ENCODE measurements at regions not wholly inside any gene's neighbourhood (a gene's known extent, or its start where the extent isn't known, plus 50 kb on each side); places are given as distances from the start of the nearest gene placed in this dataset.

DNA sequence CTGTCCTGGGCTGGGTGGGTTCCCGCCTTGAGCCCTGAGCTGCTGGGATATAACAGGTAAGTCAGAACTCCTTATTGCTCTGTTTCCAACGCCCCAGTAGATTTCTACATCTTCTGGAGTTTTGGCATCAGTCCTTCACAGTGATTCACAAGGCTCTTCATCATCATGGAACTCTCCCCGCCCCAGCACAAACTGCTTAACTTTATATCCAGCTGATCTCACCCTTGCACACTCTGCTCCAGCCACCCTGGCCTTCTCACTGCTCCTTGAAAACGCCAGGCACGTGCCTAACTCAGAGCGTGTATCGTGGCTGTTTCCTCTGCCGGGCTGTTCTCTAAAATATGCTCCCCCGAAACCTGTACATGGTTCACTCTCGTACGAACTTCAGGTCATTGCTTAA lies 264.9 kb downstream of the NOVA1 start:
- H2AFZ ChIP-seq (ENCODE audit: low read length), result no peak overlapping the region
- DNase-seq (ENCODE audit: insufficient read length, low spot score, missing footprints), result no peak
- no peak overlapping the region for H3K4me3 ChIP-seq (ENCODE audit: insufficient read depth, low read length)
- TF ChIP-seq, protein P1, sequence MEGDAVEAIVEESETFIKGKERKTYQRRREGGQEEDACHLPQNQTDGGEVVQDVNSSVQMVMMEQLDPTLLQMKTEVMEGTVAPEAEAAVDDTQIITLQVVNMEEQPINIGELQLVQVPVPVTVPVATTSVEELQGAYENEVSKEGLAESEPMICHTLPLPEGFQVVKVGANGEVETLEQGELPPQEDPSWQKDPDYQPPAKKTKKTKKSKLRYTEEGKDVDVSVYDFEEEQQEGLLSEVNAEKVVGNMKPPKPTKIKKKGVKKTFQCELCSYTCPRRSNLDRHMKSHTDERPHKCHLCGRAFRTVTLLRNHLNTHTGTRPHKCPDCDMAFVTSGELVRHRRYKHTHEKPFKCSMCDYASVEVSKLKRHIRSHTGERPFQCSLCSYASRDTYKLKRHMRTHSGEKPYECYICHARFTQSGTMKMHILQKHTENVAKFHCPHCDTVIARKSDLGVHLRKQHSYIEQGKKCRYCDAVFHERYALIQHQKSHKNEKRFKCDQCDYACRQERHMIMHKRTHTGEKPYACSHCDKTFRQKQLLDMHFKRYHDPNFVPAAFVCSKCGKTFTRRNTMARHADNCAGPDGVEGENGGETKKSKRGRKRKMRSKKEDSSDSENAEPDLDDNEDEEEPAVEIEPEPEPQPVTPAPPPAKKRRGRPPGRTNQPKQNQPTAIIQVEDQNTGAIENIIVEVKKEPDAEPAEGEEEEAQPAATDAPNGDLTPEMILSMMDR (IDR thresholded peaks at IDR 0.05; ENCODE audit: extremely low read depth, low read depth, low read length), result no peak
- H3K9me3 ChIP-seq (ENCODE audit: low read depth, low read length), result peaks cover 4% of the 10 kb centered on the region
- H3K27ac ChIP-seq (ENCODE audit: low read depth, low read length), result no peak overlapping the region
- no peaks in the 10 kb centered on the region for H3K79me2 ChIP-seq (ENCODE audit: insufficient read depth, low read length)
- H3K36me3 ChIP-seq (ENCODE audit: insufficient read depth, low read length), result no peaks in the 10 kb centered on the region
- H3K27me3 ChIP-seq (ENCODE audit: insufficient read depth, low read length), result no peaks in the 10 kb centered on the region
- H4K20me1 ChIP-seq (ENCODE audit: insufficient read depth, low read length), result no peaks in the 10 kb centered on the region
- H3K4me2 ChIP-seq (ENCODE audit: insufficient read depth, low read length), result no peak overlapping the region
- H3K4me1 ChIP-seq (ENCODE audit: insufficient read depth, low read length), result no peaks in the 10 kb centered on the region

DNA sequence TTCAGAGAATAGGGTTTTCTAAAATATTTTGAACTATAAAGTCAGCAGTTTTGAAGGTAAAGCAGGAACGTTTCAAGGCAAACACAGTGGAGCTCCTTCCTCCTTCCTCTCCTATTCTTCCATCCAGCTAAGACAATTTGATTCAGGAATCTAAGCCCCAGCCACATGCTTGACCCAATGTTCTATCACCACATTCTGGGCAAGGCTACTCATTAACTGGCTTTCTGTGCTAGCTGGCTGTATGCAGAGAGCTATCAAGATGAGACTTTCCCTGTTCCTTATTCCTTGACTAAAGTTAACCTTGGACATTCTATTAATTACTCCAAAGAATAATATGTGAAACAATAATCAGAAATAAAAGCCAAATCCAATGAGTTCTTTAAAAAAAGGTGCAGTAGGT lies 266.9 kb downstream of the NOVA1 start:
- TF ChIP-seq, protein P1 (IDR thresholded peaks at IDR 0.05; ENCODE audit: extremely low read depth, low read depth, low read length), result no peak
- no peaks in the 10 kb centered on the region for H3K4me1 ChIP-seq (ENCODE audit: insufficient read depth, low read length)
- no peak for DNase-seq (ENCODE audit: insufficient read length, low spot score, missing footprints)

DNA sequence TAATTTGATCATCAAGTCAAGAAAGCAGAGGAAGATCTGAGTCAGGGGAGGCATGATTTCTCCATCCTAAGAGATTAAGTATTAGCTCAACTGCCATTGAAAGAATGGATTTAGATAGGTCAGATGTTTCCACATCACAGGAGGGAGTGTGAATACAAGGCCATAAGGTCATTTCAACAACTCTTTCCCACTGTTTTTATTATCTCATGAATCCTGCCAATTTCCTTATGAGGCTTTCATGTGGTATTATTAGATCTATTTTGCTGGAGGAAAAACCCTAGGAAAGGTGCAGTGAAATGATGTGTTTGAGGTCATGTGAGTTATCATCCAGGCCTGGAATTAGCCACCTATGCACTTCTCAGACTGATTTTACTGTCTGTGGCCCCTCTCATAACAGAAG lies 269.0 kb downstream of the NOVA1 start:
- Histone ChIP-seq H2AFZ (ENCODE audit: low read length) (no peak overlapping the region), H3K36me3 (ENCODE audit: insufficient read depth, low read length) (no peaks in the 10 kb centered on the region), H4K20me1 (ENCODE audit: insufficient read depth, low read length) (no peaks in the 10 kb centered on the region), H3K4me1 (ENCODE audit: insufficient read depth, low read length) (no peaks in the 10 kb centered on the region), H3K4me3 (ENCODE audit: insufficient read depth, low read length) (no peak overlapping the region), H3K27me3 (ENCODE audit: insufficient read depth, low read length) (no peaks in the 10 kb centered on the region), H3K27ac (ENCODE audit: low read depth, low read length) (no peak overlapping the region), H3K9me3 (ENCODE audit: low read depth, low read length) (peaks cover 4% of the 10 kb centered on the region), H3K79me2 (ENCODE audit: insufficient read depth, low read length) (no peaks in the 10 kb centered on the region), H3K4me2 (ENCODE audit: insufficient read depth, low read length) (no peak overlapping the region)
- no peak for DNase-seq (ENCODE audit: insufficient read length, low spot score, missing footprints)
- TF ChIP-seq, protein P1 (IDR thresholded peaks at IDR 0.05; ENCODE audit: extremely low read depth, low read depth, low read length), result no peak

More for the DNA sequence above, 266.9 kb downstream of the NOVA1 start:
- Histone ChIP-seq H3K4me2 (ENCODE audit: insufficient read depth, low read length) (no peak overlapping the region), H3K9me3 (ENCODE audit: low read depth, low read length) (peaks cover 4% of the 10 kb centered on the region), H3K27ac (ENCODE audit: low read depth, low read length) (no peak overlapping the region), H2AFZ (ENCODE audit: low read length) (no peak overlapping the region), H3K27me3 (ENCODE audit: insufficient read depth, low read length) (no peaks in the 10 kb centered on the region), H3K79me2 (ENCODE audit: insufficient read depth, low read length) (no peaks in the 10 kb centered on the region), H4K20me1 (ENCODE audit: insufficient read depth, low read length) (no peaks in the 10 kb centered on the region), H3K36me3 (ENCODE audit: insufficient read depth, low read length) (no peaks in the 10 kb centered on the region), H3K4me3 (ENCODE audit: insufficient read depth, low read length) (no peak overlapping the region)

DNA sequence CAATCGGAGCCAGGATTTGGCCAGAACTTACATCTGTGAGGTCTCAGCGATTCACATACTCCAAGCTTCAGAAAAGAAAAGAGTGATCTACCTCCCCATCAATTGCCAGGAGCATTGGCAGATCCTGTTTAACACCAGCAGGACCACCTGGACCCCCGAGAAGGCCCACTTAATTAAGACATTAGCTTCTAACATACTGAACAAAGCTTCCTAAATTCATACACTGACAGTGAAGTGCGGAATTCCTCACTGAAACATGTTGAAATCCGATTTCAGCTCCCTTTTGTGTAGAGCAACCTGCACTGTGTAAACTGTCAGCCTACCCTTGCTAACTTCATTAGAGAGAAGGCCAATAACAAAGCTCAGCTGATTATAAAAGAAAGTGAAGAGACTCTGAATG lies 274.0 kb downstream of the NOVA1 start:
- no peaks in the 10 kb centered on the region for H3K79me2 ChIP-seq (ENCODE audit: insufficient read depth, low read length)
- H3K27me3 ChIP-seq (ENCODE audit: insufficient read depth, low read length), result no peaks in the 10 kb centered on the region
- H3K27ac ChIP-seq (ENCODE audit: low read depth, low read length), result no peak overlapping the region
- H3K4me2 ChIP-seq (ENCODE audit: insufficient read depth, low read length), result no peak overlapping the region
- no peak overlapping the region for H2AFZ ChIP-seq (ENCODE audit: low read length)
- no peak overlapping the region for H3K4me3 ChIP-seq (ENCODE audit: insufficient read depth, low read length)
- no peaks in the 10 kb centered on the region for H3K36me3 ChIP-seq (ENCODE audit: insufficient read depth, low read length)
- DNase-seq (ENCODE audit: insufficient read length, low spot score, missing footprints), result no peak
- TF ChIP-seq, protein P1 (IDR thresholded peaks at IDR 0.05; ENCODE audit: extremely low read depth, low read depth, low read length), result no peak
- H3K4me1 ChIP-seq (ENCODE audit: insufficient read depth, low read length), result no peaks in the 10 kb centered on the region
- no peaks in the 10 kb centered on the region for H4K20me1 ChIP-seq (ENCODE audit: insufficient read depth, low read length)
- no peaks in the 10 kb centered on the region for H3K9me3 ChIP-seq (ENCODE audit: low read depth, low read length)
